Endodermal cell (in vitro differentiated cells): ENCODE measurements at regions not wholly inside any gene's neighbourhood (a gene's known extent, or its start where the extent isn't known, plus 50 kb on each side); places are given as distances from the start of the nearest gene placed in this dataset.

ENCODE experiments used
- DNase-seq: peaks from one replicate; pipeline ENCODE4 v3.0.0-alpha.2; 2017
- H3K27ac ChIP-seq: 2 replicates; pipeline ENCODE4 v1.5.1; 2013; ENCODE audit warnings: mild to moderate bottlenecking, low read depth, low read length, moderate library complexity
- H3K27me3 ChIP-seq: 2 replicates; pipeline ENCODE4 v1.6.1; 2013; ENCODE audit warnings: mild to moderate bottlenecking, low read length, moderate library complexity; ENCODE audit not compliant: insufficient read depth, control insufficient read depth, poor library complexity, severe bottlenecking
- H3K36me3 ChIP-seq: 2 replicates; pipeline ENCODE4 v1.7.0; 2013; ENCODE audit warnings: mild to moderate bottlenecking, low read length, moderate library complexity; ENCODE audit not compliant: control insufficient read depth, insufficient read depth
- H3K4me1 ChIP-seq: one replicate; pipeline ENCODE4 v1.7.0; 2013; ENCODE audit warnings: low read length; ENCODE audit not compliant: control insufficient read depth, insufficient read depth
- H3K4me3 ChIP-seq: 2 replicates; pipeline ENCODE4 v1.5.1; 2013; ENCODE audit warnings: mild to moderate bottlenecking, low read length, moderate library complexity
- H3K9ac ChIP-seq: 2 replicates; pipeline ENCODE4 v1.6.1; 2013; ENCODE audit warnings: mild to moderate bottlenecking, low read length, moderate library complexity; ENCODE audit not compliant: poor library complexity, severe bottlenecking; ENCODE audit errors: extremely low read depth
- H3K9me3 ChIP-seq: 2 replicates; pipeline ENCODE4 v1.6.1; 2013; ENCODE audit warnings: mild to moderate bottlenecking, low read length, moderate library complexity; ENCODE audit not compliant: control insufficient read depth
- H3K27ac Mint-ChIP-seq: 2 replicates; pipeline ENCODE4 v1.8.0; 2020; ENCODE audit warnings: mixed read lengths
- H3K27me3 Mint-ChIP-seq: 2 replicates; pipeline ENCODE4 v1.8.0; 2021; ENCODE audit warnings: mild to moderate bottlenecking, mixed read lengths; ENCODE audit not compliant: insufficient read depth
- H3K36me3 Mint-ChIP-seq: 2 replicates; pipeline ENCODE4 v1.8.0; 2020; ENCODE audit warnings: low read depth, mixed read lengths
- H3K4me1 Mint-ChIP-seq: 2 replicates; pipeline ENCODE4 v1.8.0; 2020; ENCODE audit warnings: mixed read lengths
- H3K4me3 Mint-ChIP-seq: 2 replicates; pipeline ENCODE4 v1.8.0; 2020; ENCODE audit warnings: mild to moderate bottlenecking, moderate library complexity, mixed read lengths
- H3K9me3 Mint-ChIP-seq: 2 replicates; pipeline ENCODE4 v1.8.0; 2020; ENCODE audit warnings: mild to moderate bottlenecking, mixed read lengths
- WGBS, 2 experiments: methylation state at CpG; one replicate each; pipeline versions ENCODE4 v1.1.5 to v1.1.7; 2013; ENCODE audit warnings: missing lambda C conversion rate in 2 of 2, mixed read lengths in 1 of 2; ENCODE audit not compliant: insufficient coverage in 1 of 2, insufficient read length in 1 of 2; 5-methylcytosine and 5-hydroxymethylcytosine counted together
- TF ChIP-seq, protein P1 (sequence below): fragments of 200-600 bp; sonication (generic); conservative IDR thresholded peaks from 2 replicates; pipeline ENCODE4 v1.5.0; 2021; ENCODE audit warnings: antibody characterized with exemption, mild to moderate bottlenecking

GRCh38 chr11:91308069-91308468 is 916.5 kb upstream of the FAT3 start:
- peaks cover 9% of the 10 kb centered on the region for H3K4me1 Mint-ChIP-seq
- no peaks in the 10 kb centered on the region for H3K27me3 Mint-ChIP-seq

GRCh38 chr11:91305402-91305801 is 919.2 kb upstream of the FAT3 start:
- H3K36me3 ChIP-seq = no peaks in the 10 kb centered on the region
- H3K9ac ChIP-seq = no peak overlapping the region

More at GRCh38 chr11:91308069-91308468, 916.5 kb upstream of the FAT3 start:
- Mint-ChIP-seq H3K9me3 (no peaks in the 10 kb centered on the region), H3K36me3 (no peaks in the 10 kb centered on the region), H3K27ac (no peak overlapping the region), H3K4me3 (no peak overlapping the region)
- 94 to 100% methylated on average over 2 of the region's 2 CpGs for WGBS, 2 experiments
- H3K4me1 ChIP-seq = peaks cover 5% of the 10 kb centered on the region
- H3K9me3 ChIP-seq = no peaks in the 10 kb centered on the region
- no peak overlapping the region for H3K27ac ChIP-seq
- no peak for DNase-seq
- no peaks in the 10 kb centered on the region for H3K36me3 ChIP-seq
- no peaks in the 10 kb centered on the region for H3K27me3 ChIP-seq
- H3K9ac ChIP-seq = no peak overlapping the region
- TF ChIP-seq, protein P1, sequence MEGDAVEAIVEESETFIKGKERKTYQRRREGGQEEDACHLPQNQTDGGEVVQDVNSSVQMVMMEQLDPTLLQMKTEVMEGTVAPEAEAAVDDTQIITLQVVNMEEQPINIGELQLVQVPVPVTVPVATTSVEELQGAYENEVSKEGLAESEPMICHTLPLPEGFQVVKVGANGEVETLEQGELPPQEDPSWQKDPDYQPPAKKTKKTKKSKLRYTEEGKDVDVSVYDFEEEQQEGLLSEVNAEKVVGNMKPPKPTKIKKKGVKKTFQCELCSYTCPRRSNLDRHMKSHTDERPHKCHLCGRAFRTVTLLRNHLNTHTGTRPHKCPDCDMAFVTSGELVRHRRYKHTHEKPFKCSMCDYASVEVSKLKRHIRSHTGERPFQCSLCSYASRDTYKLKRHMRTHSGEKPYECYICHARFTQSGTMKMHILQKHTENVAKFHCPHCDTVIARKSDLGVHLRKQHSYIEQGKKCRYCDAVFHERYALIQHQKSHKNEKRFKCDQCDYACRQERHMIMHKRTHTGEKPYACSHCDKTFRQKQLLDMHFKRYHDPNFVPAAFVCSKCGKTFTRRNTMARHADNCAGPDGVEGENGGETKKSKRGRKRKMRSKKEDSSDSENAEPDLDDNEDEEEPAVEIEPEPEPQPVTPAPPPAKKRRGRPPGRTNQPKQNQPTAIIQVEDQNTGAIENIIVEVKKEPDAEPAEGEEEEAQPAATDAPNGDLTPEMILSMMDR = no peak
- no peak overlapping the region for H3K4me3 ChIP-seq

DNA sequence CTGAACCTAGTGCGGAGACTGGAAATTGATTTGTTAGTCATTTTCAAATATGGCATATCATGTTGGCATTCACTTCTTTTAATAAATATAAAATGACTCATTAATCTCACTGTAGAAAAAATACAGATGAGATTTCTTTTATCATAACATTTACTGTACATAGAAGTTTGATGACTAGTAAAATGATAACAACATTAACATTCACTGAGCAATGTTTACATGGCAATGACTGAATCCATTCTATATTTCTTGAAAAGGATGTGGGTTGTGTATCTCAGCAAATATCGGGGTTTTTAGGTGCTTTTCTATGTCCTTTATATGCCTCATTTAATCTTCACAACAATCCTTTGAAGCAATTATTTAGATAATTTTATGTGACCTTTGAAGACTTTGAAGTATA is 920.9 kb upstream of the FAT3 start:
- Mint-ChIP-seq H3K4me3 (no peak overlapping the region), H3K27ac (no peak overlapping the region), H3K27me3 (no peaks in the 10 kb centered on the region), H3K4me1 (peaks cover 9% of the 10 kb centered on the region), H3K36me3 (no peaks in the 10 kb centered on the region), H3K9me3 (no peaks in the 10 kb centered on the region)
- H3K27me3 ChIP-seq = no peaks in the 10 kb centered on the region
- no peaks in the 10 kb centered on the region for H3K36me3 ChIP-seq
- peaks cover 5% of the 10 kb centered on the region for H3K4me1 ChIP-seq
- no peak overlapping the region for H3K27ac ChIP-seq
- H3K4me3 ChIP-seq = no peak overlapping the region
- WGBS, 2 experiments = no CpG with 5 or more reads among the region's 2 CpGs
- no peak overlapping the region for H3K9ac ChIP-seq
- no peaks in the 10 kb centered on the region for H3K9me3 ChIP-seq
- TF ChIP-seq, protein P1 = no peak
- DNase-seq = no peak

More at GRCh38 chr11:91305402-91305801, 919.2 kb upstream of the FAT3 start:
- H3K4me3 ChIP-seq = no peak overlapping the region
- peak; percentile 51 for DNase-seq
- Mint-ChIP-seq H3K27me3 (no peaks in the 10 kb centered on the region), H3K36me3 (no peaks in the 10 kb centered on the region), H3K4me1 (peaks cover 9% of the 10 kb centered on the region), H3K4me3 (no peak overlapping the region), H3K9me3 (no peaks in the 10 kb centered on the region), H3K27ac (no peak overlapping the region)
- H3K4me1 ChIP-seq = peaks cover 5% of the 10 kb centered on the region
- 80% methylated on average over 2 of the region's 2 CpGs; no CpG with 5 or more reads in 1 of the 2 experiments for whole genome bisulfite sequencing, 2 experiments
- H3K27me3 ChIP-seq = no peaks in the 10 kb centered on the region
- TF ChIP-seq, protein P1 = no peak
- no peak overlapping the region for H3K27ac ChIP-seq
- no peaks in the 10 kb centered on the region for H3K9me3 ChIP-seq
